ENCODE measurements at regions not wholly inside any gene's neighbourhood (a gene's known extent, or its start where the extent isn't known, plus 50 kb on each side); places are given as distances from the start of the nearest gene placed in this dataset.

- peaks cover 5% of the 10 kb centered on the region for H3K27me3 ChIP-seq
- no peak overlapping the region for H3K4me3 ChIP-seq
- H3K27ac ChIP-seq = no peak overlapping the region
- H3K4me1 ChIP-seq (replicated peaks in 1 of 2) = no peaks in the 10 kb centered on the region
- DNase-seq = no peak
- H3K36me3 ChIP-seq (replicated peaks in 1 of 2) = no peaks in the 10 kb centered on the region
- no peak for TF ChIP-seq POLR2A (IDR thresholded peaks at IDR 0.05)
- no peak for TF ChIP-seq CTCF (IDR thresholded peaks at IDR 0.05)
- intact Hi-C loops (cut with DNase I) = no loop called here
- H3K9me3 ChIP-seq (replicated peaks in 1 of 3) = no peaks in the 10 kb centered on the region
- WGBS, 4 donors = 66 to 77% (median 74%) methylated on average over 3 of the region's 3 CpGs
Measured at GRCh38 chr5:175159956-175160355, 284.0 kb downstream of the DRD1 start.

GRCh38 chr5:175148636-175149172, 295.3 kb downstream of the DRD1 start:
- DNase-seq = no peak
- intact Hi-C loops (cut with DNase I) = no loop called here
- TF ChIP-seq CTCF (IDR thresholded peaks at IDR 0.05) = no peak
- TF ChIP-seq POLR2A (IDR thresholded peaks at IDR 0.05) = no peak
- Histone ChIP-seq H3K9me3 (replicated peaks in 1 of 3) (peaks cover 0 to 8% (median 0%) of the 10 kb centered on the region in 3 donors), H3K27me3 (no peaks in the 10 kb centered on the region), H3K36me3 (replicated peaks in 1 of 2) (no peaks in the 10 kb centered on the region), H3K4me3 (no peak overlapping the region), H3K27ac (no peak overlapping the region), H3K4me1 (replicated peaks in 1 of 2) (no peaks in the 10 kb centered on the region)
- 76 to 80% (median 78%) methylated on average over 8 of the region's 8 CpGs for WGBS, 4 donors

DNA sequence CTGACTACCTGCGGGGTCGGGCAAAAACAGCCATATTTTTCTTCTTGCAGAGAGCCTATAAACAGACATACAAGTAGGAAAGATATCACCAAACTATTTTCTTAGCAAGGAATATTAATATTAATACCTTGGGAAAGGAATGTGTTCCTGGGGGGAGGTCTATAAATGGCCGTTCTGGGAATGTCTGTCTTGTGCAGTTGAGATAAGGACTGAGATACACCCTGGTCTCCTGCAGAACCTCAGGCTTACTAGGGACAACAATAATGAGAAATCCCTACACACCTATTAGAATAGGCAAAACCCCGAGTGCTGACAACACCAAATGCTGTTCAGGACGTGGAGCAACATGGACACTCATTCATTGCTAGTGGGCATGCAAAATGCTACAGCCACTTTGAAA, 297.2 kb downstream of the DRD1 start:
- TF ChIP-seq POLR2A (IDR thresholded peaks at IDR 0.05) = no peak
- no peak for TF ChIP-seq CTCF (IDR thresholded peaks at IDR 0.05)
- WGBS, 4 donors = 79 to 88% (median 79%) methylated on average over 5 of the region's 5 CpGs
- no peaks in the 10 kb centered on the region for H3K36me3 ChIP-seq (replicated peaks in 1 of 2)
- no peak overlapping the region for H3K4me3 ChIP-seq
- peaks cover 0 to 8% (median 0%) of the 10 kb centered on the region in 3 donors for H3K9me3 ChIP-seq (replicated peaks in 1 of 3)
- no peak for DNase-seq
- intact Hi-C loops (cut with DNase I) = no loop called here
- no peaks in the 10 kb centered on the region for H3K27me3 ChIP-seq
- no peaks in the 10 kb centered on the region for H3K4me1 ChIP-seq (replicated peaks in 1 of 2)
- H3K27ac ChIP-seq = no peak overlapping the region

DNA sequence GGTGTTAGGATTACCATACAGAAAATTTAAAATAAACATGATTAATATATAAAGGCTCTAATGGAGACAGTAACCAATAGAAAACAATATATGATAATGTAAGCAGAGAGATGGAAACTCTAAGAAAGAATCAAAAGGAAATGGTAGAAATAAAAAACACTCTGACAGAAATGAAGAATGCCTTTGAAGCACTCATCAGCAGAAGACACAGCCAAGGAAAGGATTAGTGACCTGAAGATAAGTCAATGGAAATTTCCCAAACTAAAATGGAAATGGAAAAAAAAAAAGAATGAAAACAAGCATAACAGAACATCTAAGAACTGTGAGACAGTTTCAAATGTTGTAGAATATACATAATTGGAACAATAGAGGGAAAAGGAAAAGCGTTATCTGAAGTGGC, 302.6 kb downstream of the DRD1 start:
- Histone ChIP-seq H3K9me3 (replicated peaks in 1 of 3) (peaks cover 0 to 8% (median 4%) of the 10 kb centered on the region in 3 donors), H3K27me3 (no peaks in the 10 kb centered on the region), H3K27ac (no peak overlapping the region), H3K4me1 (replicated peaks in 1 of 2) (no peaks in the 10 kb centered on the region), H3K4me3 (no peak overlapping the region), H3K36me3 (replicated peaks in 1 of 2) (no peaks in the 10 kb centered on the region)
- TF ChIP-seq CTCF (IDR thresholded peaks at IDR 0.05) (no peak), POLR2A (IDR thresholded peaks at IDR 0.05) (no peak)
- DNase-seq = no peak
- intact Hi-C loops (cut with DNase I) = no loop called here
- WGBS, 4 donors = 82 to 89% (median 85%) methylated on average over 1 of the region's 1 CpG
